Panc1 (cell line): ENCODE measurements at regions not wholly inside any gene's neighbourhood (a gene's known extent, or its start where the extent isn't known, plus 50 kb on each side); places are given as distances from the start of the nearest gene placed in this dataset.
"Not testable (repeated sequence)": the region's sequence is repeated elsewhere in the genome, so short reads cannot be mapped to it uniquely, and the experiment has no call there.

Experiments used
- ATAC-seq: fragments of 200-7000 bp; cut with Tn5 transposase; 2 replicates; pipeline ENCODE4 v1.9.1; 2020; ENCODE audit warnings: mild to moderate bottlenecking, moderate library complexity
- BruUV-seq: library from RNA; stranded (reverse); fragments of 400-500 nt; replicated peaks from 2 replicates; lab custom pipeline; 2021; lab: Mats Ljungman, UMichigan
- CTCF ChIA-PET: fragments of 300-600 bp; sonication (Branson Sonifier 250); formaldehyde crosslinking; loops from one replicate; lab custom pipeline; 2022; ENCODE audit warnings: antibody characterized with exemption; lab: Charles Lee
- POLR2A ChIA-PET: fragments of 300-600 bp; sonication (Branson Sonifier 250); formaldehyde crosslinking; loops from one replicate; lab custom pipeline; 2022; ENCODE audit warnings: antibody characterized with exemption; lab: Charles Lee
- DNase-seq: peaks from one replicate; pipeline ENCODE4 v3.0.0-alpha.2; 2010; ENCODE audit warnings: low read depth, low spot score
- H3K27ac ChIP-seq: 2 replicates; pipeline ENCODE4 v1.5.1; 2011; ENCODE audit warnings: mild to moderate bottlenecking, low read length, inconsistent platforms
- H3K27me3 ChIP-seq: fragments of 200-500 bp; sonication (Bioruptor generic); 2 replicates; pipeline ENCODE4 v1.6.0; 2014; ENCODE audit warnings: low read length, inconsistent platforms; ENCODE audit not compliant: control insufficient read depth, insufficient read depth
- H3K36me3 ChIP-seq: fragments of 200-500 bp; sonication (Bioruptor generic); 2 replicates; pipeline ENCODE4 v1.5.1; 2014; ENCODE audit warnings: inconsistent platforms, mild to moderate bottlenecking, low read length, moderate library complexity; ENCODE audit not compliant: control insufficient read depth, insufficient read depth
- H3K4me1 ChIP-seq: 2 replicates; pipeline ENCODE4 v1.5.1; 2011; ENCODE audit warnings: inconsistent platforms, mild to moderate bottlenecking, low read length, moderate library complexity; ENCODE audit not compliant: control insufficient read depth, insufficient read depth
- H3K4me3 ChIP-seq, 2 experiments: 2 replicates each; pipeline ENCODE4 v1.5.1; 2011 to 2012; ENCODE audit warnings: low read depth in 2 of 2, low read length in 2 of 2, mild to moderate bottlenecking in 2 of 2, inconsistent platforms in 1 of 2, moderate library complexity in 1 of 2
- H3K9me3 ChIP-seq: fragments of 200-500 bp; sonication (Bioruptor generic); 2 replicates; pipeline ENCODE4 v1.5.1; 2014; ENCODE audit warnings: low read depth, mild to moderate bottlenecking, inconsistent platforms, low read length, moderate library complexity; ENCODE audit not compliant: control insufficient read depth, insufficient read depth
- CTCF ChIP-seq: fragments of 450-650 bp; IDR thresholded peaks from 2 replicates; pipeline ENCODE4 v1.5.1; 2017; ENCODE audit warnings: mild to moderate bottlenecking
- POLR2AphosphoS5 ChIP-seq: IDR thresholded peaks from 2 replicates; pipeline ENCODE4 v1.6.1; 2012; ENCODE audit warnings: mild to moderate bottlenecking, low read depth, low read length, moderate library complexity
- SIN3A ChIP-seq: IDR thresholded peaks from 2 replicates; pipeline ENCODE4 v1.6.1; 2012; ENCODE audit warnings: low read depth, mild to moderate bottlenecking, low read length, moderate library complexity, borderline replicate concordance; ENCODE audit not compliant: insufficient read depth
- TCF7L2 ChIP-seq: IDR thresholded peaks from 2 replicates; pipeline ENCODE4 v1.6.1; 2011; ENCODE audit warnings: mild to moderate bottlenecking, low read depth, low read length, inconsistent platforms
- in situ Hi-C: cut with HindIII; loops from 2 replicates; pipeline ENCODE4 v1.10.0; 2016; ENCODE audit warnings: low sequenced_read_pairs, low pct_unique_long_range_greater_than_20kb
- intact Hi-C: fragments of 100-400 bp; cut with micrococcal nuclease; formaldehyde crosslinking; loops from one replicate; pipeline ENCODE4 v1.10.0; 2022; ENCODE audit not compliant: unreplicated experiment
- TF ChIP-seq, protein P1 (sequence below), 2 experiments: IDR thresholded peaks; 2 replicates each; pipeline ENCODE4 v1.6.1; 2011 to 2012; ENCODE audit warnings: low read depth in 2 of 2, control low read depth in 1 of 2, low read length in 1 of 2, mild to moderate bottlenecking in 1 of 2, moderate library complexity in 1 of 2; ENCODE audit not compliant: insufficient read depth in 1 of 2

- Histone ChIP-seq H3K27ac (no peak overlapping the region), H3K4me3 (no peak overlapping the region), H3K4me1 (no peaks in the 10 kb centered on the region), H3K36me3 (no peaks in the 10 kb centered on the region), H3K9me3 (no peaks in the 10 kb centered on the region), H3K27me3 (no peaks in the 10 kb centered on the region)
- in situ Hi-C loops, result no loop called here
- intact Hi-C loops, result no loop called here
- DNase-seq, result no peak
- no peak for TF ChIP-seq TCF7L2
- CTCF ChIA-PET, result no interaction called here
- no peak for ATAC-seq
- POLR2A ChIA-PET, result no interaction called here
- BruUV-seq, result no TSS peak
Observed at GRCh38 chr7:68187532-68187931, 1190.9 kb downstream of the TYW1 start.

DNA sequence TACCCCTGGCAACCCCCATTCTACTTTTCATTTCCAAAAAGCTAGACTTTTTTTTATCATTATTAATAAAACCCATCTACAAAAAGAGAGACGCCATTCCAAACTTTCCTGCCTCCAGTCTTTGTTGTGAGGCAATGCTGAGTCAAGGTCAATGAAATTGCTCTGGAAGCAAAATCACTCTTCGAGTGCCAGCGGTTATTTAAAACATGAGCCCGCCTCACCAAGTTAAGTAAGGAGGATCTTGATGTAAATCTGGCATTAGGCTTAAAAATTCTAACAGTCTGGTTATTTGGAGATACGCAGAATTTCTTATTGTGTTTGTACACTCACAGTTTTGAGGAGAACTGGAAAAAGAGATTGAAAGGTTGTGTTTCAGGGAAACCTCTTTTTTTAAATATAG lies 1196.3 kb downstream of the TYW1 start:
- no peak for DNase-seq
- intact Hi-C loops (no loop called here), in situ Hi-C loops (no loop called here)
- ChIA-PET POLR2A (no interaction called here), CTCF (no interaction called here)
- Histone ChIP-seq H3K27me3 (no peaks in the 10 kb centered on the region), H3K4me1 (no peaks in the 10 kb centered on the region), H3K27ac (no peak overlapping the region), H3K9me3 (no peaks in the 10 kb centered on the region), H3K4me3 (no peak overlapping the region), H3K36me3 (no peaks in the 10 kb centered on the region)
- TF ChIP-seq POLR2AphosphoS5, result no peak
- TF ChIP-seq, protein P1, sequence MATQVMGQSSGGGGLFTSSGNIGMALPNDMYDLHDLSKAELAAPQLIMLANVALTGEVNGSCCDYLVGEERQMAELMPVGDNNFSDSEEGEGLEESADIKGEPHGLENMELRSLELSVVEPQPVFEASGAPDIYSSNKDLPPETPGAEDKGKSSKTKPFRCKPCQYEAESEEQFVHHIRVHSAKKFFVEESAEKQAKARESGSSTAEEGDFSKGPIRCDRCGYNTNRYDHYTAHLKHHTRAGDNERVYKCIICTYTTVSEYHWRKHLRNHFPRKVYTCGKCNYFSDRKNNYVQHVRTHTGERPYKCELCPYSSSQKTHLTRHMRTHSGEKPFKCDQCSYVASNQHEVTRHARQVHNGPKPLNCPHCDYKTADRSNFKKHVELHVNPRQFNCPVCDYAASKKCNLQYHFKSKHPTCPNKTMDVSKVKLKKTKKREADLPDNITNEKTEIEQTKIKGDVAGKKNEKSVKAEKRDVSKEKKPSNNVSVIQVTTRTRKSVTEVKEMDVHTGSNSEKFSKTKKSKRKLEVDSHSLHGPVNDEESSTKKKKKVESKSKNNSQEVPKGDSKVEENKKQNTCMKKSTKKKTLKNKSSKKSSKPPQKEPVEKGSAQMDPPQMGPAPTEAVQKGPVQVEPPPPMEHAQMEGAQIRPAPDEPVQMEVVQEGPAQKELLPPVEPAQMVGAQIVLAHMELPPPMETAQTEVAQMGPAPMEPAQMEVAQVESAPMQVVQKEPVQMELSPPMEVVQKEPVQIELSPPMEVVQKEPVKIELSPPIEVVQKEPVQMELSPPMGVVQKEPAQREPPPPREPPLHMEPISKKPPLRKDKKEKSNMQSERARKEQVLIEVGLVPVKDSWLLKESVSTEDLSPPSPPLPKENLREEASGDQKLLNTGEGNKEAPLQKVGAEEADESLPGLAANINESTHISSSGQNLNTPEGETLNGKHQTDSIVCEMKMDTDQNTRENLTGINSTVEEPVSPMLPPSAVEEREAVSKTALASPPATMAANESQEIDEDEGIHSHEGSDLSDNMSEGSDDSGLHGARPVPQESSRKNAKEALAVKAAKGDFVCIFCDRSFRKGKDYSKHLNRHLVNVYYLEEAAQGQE (IDR thresholded peaks at IDR 0.05; ENCODE audit: insufficient read depth in 1 of 2, low read depth in 2 of 2, low read length in 1 of 2), result no peak
- no peak for TF ChIP-seq CTCF
- no peak for TF ChIP-seq SIN3A
- no peak for TF ChIP-seq TCF7L2
- BruUV-seq, result no TSS peak
- ATAC-seq, result no peak

DNA sequence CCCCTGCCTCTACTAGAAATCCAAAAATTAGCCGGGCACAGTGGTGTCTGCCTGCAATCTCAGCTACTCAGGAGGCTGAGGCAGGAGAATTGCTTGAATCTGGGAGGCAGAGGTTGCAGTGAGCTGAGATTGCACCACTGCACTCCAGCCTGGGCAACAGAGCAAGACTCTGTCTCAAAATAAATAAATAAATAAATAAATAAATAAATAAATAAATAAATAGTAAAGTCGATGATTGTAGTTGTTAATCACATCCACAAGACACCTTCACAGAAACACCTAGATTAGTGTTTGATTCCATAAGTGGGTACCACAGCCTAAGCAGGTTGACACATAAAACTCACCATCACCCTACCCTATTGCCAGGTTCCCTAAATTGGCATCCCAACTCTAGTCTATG lies 1199.0 kb downstream of the TYW1 start:
- in situ Hi-C loops, POLR2A ChIA-PET: not testable (repeated sequence)

More for the DNA sequence above, 1199.0 kb downstream of the TYW1 start:
- H3K27ac ChIP-seq, H3K9me3 ChIP-seq, H3K36me3 ChIP-seq, DNase-seq, H3K4me1 ChIP-seq, ATAC-seq, CTCF ChIA-PET, intact Hi-C loops, H3K4me3 ChIP-seq, BruUV-seq, H3K27me3 ChIP-seq: not testable (repeated sequence)
